ENCODE measurements at regions not wholly inside any gene's neighbourhood (a gene's known extent, or its start where the extent isn't known, plus 50 kb on each side); places are given as distances from the start of the nearest gene placed in this dataset.

DNA sequence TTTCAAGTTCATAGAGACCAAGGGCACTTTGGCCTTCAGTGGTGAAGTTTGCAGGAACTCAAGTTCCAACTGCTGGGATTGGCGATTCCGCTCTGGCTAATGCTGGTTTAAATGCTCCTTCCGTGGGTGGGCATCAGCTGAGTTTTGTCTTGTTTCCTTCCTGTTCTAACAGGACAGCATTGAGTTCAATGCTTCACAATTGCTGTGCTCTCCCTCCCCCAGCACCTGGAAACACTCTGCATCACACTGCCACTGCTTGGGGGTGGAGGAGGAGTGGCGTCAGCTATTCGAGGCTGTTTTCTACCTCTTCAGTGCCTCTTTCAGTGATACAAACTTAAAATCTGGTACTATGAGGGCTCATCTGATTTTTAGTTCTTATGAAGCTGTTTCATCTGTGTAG is 634.9 kb downstream of the FSCB start:
- peak; percentile 66 for DNase-seq (ENCODE audit: low spot score)
- Histone ChIP-seq H3F3A (replicated peaks; ENCODE audit: low read depth) (no peaks in the 10 kb centered on the region), H2AFZ (peak overlapping the region; percentile 3; the same call in 1 of the 2 replicates), H3K27ac (ENCODE audit: low read depth) (peak overlapping the region; percentile 82), H3K79me2 (replicated peaks; ENCODE audit: insufficient read depth) (no peaks in the 10 kb centered on the region), H3K36me3 (ENCODE audit: insufficient read depth) (no peaks in the 10 kb centered on the region), H3K4me3 (no peak overlapping the region), H3K9me2 (ENCODE audit: insufficient read depth) (peaks cover 10% of the 10 kb centered on the region; the same call in 1 of the 2 replicates), H3K4me2 (peak overlapping the region; percentile 4; the same call in 1 of the 2 replicates), H4K20me1 (replicated peaks; ENCODE audit: insufficient read depth) (no peaks in the 10 kb centered on the region), H3K27me3 (ENCODE audit: insufficient read depth) (no peaks in the 10 kb centered on the region), H3K4me1 (ENCODE audit: insufficient read depth) (peaks cover 5% of the 10 kb centered on the region)
- peak; percentile 93 for ATAC-seq
- Mint-ChIP-seq H3K4me3 (peak overlapping the region; percentile 0; the same call in 1 of the 3 replicates), H3K27me3 (ENCODE audit: insufficient read depth, low read depth, poor library complexity) (peaks cover 4% of the 10 kb centered on the region), H3K27ac (peak overlapping the region; percentile 51), H3K4me1 (peaks cover 23% of the 10 kb centered on the region), H3K9me3 (no peaks in the 10 kb centered on the region), H3K36me3 (ENCODE audit: low read depth) (no peaks in the 10 kb centered on the region)
- TF ChIP-seq POLR2AphosphoS5 (IDR thresholded peaks at IDR 0.05; ENCODE audit: low read depth), result no peak
- no peak for TF ChIP-seq REST (IDR thresholded peaks at IDR 0.05; ENCODE audit: unreplicated experiment)
- no peak for TF ChIP-seq ZNF114 (CRISPR knock-in tag; IDR thresholded peaks at IDR 0.05)
- TF ChIP-seq NANOG (IDR thresholded peaks at IDR 0.05; ENCODE audit: borderline replicate concordance), result no peak
- no peak for TF ChIP-seq STAT1 (IDR thresholded peaks at IDR 0.05; ENCODE audit: unreplicated experiment)
- TF ChIP-seq, protein P1, sequence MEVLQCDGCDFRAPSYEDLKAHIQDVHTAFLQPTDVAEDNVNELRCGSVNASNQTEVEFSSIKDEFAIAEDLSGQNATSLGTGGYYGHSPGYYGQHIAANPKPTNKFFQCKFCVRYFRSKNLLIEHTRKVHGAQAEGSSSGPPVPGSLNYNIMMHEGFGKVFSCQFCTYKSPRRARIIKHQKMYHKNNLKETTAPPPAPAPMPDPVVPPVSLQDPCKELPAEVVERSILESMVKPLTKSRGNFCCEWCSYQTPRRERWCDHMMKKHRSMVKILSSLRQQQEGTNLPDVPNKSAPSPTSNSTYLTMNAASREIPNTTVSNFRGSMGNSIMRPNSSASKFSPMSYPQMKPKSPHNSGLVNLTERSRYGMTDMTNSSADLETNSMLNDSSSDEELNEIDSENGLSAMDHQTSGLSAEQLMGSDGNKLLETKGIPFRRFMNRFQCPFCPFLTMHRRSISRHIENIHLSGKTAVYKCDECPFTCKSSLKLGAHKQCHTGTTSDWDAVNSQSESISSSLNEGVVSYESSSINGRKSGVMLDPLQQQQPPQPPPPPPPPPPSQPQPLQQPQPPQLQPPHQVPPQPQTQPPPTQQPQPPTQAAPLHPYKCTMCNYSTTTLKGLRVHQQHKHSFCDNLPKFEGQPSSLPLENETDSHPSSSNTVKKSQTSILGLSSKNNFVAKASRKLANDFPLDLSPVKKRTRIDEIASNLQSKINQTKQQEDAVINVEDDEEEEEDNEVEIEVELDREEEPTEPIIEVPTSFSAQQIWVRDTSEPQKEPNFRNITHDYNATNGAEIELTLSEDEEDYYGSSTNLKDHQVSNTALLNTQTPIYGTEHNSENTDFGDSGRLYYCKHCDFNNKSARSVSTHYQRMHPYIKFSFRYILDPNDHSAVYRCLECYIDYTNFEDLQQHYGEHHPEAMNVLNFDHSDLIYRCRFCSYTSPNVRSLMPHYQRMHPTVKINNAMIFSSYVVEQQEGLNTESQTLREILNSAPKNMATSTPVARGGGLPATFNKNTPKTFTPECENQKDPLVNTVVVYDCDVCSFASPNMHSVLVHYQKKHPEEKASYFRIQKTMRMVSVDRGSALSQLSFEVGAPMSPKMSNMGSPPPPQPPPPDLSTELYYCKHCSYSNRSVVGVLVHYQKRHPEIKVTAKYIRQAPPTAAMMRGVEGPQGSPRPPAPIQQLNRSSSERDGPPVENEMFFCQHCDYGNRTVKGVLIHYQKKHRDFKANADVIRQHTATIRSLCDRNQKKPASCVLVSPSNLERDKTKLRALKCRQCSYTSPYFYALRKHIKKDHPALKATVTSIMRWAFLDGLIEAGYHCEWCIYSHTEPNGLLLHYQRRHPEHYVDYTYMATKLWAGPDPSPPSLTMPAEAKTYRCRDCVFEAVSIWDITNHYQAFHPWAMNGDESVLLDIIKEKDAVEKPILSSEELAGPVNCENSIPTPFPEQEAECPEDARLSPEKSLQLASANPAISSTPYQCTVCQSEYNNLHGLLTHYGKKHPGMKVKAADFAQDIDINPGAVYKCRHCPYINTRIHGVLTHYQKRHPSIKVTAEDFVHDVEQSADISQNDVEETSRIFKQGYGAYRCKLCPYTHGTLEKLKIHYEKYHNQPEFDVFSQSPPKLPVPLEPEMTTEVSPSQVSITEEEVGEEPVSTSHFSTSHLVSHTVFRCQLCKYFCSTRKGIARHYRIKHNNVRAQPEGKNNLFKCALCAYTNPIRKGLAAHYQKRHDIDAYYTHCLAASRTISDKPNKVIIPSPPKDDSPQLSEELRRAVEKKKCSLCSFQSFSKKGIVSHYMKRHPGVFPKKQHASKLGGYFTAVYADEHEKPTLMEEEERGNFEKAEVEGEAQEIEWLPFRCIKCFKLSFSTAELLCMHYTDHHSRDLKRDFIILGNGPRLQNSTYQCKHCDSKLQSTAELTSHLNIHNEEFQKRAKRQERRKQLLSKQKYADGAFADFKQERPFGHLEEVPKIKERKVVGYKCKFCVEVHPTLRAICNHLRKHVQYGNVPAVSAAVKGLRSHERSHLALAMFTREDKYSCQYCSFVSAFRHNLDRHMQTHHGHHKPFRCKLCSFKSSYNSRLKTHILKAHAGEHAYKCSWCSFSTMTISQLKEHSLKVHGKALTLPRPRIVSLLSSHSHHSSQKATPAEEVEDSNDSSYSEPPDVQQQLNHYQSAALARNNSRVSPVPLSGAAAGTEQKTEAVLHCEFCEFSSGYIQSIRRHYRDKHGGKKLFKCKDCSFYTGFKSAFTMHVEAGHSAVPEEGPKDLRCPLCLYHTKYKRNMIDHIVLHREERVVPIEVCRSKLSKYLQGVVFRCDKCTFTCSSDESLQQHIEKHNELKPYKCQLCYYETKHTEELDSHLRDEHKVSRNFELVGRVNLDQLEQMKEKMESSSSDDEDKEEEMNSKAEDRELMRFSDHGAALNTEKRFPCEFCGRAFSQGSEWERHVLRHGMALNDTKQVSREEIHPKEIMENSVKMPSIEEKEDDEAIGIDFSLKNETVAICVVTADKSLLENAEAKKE (CRISPR knock-in tag; IDR thresholded peaks at IDR 0.05), result 0 out of 2 replicates have a peak, but pooled peaks have one; percentile 31
- TF ChIP-seq CREB1 (CRISPR knock-in tag; IDR thresholded peaks at IDR 0.05; ENCODE audit: low read depth), result 0 out of 2 replicates have a peak, but pooled peaks have one; percentile 28
- no peak for TF ChIP-seq EZH2phosphoT487 (IDR thresholded peaks at IDR 0.05; ENCODE audit: unreplicated experiment)
- no peak for TF ChIP-seq ZNF331 (CRISPR knock-in tag; IDR thresholded peaks at IDR 0.05; ENCODE audit: low read depth)
- TF ChIP-seq JUNB (IDR thresholded peaks at IDR 0.05; ENCODE audit: unreplicated experiment), result no peak
- TF ChIP-seq, protein P2, sequence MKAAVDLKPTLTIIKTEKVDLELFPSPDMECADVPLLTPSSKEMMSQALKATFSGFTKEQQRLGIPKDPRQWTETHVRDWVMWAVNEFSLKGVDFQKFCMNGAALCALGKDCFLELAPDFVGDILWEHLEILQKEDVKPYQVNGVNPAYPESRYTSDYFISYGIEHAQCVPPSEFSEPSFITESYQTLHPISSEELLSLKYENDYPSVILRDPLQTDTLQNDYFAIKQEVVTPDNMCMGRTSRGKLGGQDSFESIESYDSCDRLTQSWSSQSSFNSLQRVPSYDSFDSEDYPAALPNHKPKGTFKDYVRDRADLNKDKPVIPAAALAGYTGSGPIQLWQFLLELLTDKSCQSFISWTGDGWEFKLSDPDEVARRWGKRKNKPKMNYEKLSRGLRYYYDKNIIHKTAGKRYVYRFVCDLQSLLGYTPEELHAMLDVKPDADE (IDR thresholded peaks at IDR 0.05), result no peak; the same call in 1 of the 2 replicates
- TF ChIP-seq, protein P3, sequence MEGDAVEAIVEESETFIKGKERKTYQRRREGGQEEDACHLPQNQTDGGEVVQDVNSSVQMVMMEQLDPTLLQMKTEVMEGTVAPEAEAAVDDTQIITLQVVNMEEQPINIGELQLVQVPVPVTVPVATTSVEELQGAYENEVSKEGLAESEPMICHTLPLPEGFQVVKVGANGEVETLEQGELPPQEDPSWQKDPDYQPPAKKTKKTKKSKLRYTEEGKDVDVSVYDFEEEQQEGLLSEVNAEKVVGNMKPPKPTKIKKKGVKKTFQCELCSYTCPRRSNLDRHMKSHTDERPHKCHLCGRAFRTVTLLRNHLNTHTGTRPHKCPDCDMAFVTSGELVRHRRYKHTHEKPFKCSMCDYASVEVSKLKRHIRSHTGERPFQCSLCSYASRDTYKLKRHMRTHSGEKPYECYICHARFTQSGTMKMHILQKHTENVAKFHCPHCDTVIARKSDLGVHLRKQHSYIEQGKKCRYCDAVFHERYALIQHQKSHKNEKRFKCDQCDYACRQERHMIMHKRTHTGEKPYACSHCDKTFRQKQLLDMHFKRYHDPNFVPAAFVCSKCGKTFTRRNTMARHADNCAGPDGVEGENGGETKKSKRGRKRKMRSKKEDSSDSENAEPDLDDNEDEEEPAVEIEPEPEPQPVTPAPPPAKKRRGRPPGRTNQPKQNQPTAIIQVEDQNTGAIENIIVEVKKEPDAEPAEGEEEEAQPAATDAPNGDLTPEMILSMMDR (conservative IDR thresholded peaks at IDR 0.05; ENCODE audit: low read depth in 2 of 2), result no peak

Data from GM23338 (cell line).